Frontal cortex (tissue), 3 donors: ENCODE measurements at regions not wholly inside any gene's neighbourhood (a gene's known extent, or its start where the extent isn't known, plus 50 kb on each side); places are given as distances from the start of the nearest gene placed in this dataset.
"Not testable (repeated sequence)": the region's sequence is repeated elsewhere in the genome, so short reads cannot be mapped to it uniquely, and the experiment has no call there.

Experiments
- DNase-seq, 2 donors: peaks; one replicate each; pipeline ENCODE4 v3.0.0; 2012; ENCODE audit warnings: low spot score in 2 of 2
- FAIRE-seq: peaks from 2 replicates; lab custom pipeline; 2012; peaks lifted over from hg19 to GRCh38; lab: Jason Lieb, UNC
- donor health status: control.
- donor health status: control.
- donor health status: control.

DNA sequence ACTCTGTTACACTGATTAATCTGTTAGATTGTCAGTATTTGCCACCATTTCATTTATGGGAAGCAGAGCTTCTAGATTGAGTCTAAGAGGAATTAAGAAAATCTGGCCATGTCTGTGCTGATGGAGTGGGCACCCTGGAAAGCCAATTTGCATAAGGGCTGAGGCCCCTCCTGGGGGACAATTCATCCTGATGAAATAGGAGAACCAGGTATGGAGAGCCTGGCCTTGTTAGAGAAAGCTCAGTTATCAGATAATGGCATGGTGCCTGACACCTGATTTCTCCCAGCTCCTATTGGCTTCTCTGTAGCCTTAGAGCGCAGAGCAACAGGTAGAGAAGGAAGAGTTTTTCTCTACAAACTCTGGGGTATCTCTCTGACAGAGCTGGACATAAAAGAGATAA, 114.2 kb downstream of the EBLN2 start:
- FAIRE-seq, result no peak

DNA sequence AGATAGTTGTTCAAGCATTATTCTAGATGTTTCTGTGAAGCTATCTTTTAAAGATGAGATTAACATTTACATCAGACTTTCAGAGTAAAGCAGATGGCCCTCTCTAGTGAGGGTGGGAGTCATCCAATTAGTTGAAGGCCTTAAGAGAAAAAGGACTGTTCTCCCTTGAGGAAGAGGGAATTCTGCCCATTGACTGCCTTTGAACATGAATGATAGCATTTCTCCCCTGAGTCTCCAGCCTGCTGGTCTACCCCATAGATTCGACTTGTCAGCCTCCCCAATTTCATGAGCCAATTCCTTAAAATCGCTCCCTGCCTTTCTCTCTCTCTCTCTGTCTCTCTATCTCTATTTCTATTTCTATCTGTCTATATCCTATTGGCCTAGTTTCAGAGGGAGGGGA, 115.5 kb downstream of the EBLN2 start:
- no peak for DNase-seq
- no peak for FAIRE-seq

More for the DNA sequence above, 114.2 kb downstream of the EBLN2 start:
- DNase-seq, result no peak

DNA sequence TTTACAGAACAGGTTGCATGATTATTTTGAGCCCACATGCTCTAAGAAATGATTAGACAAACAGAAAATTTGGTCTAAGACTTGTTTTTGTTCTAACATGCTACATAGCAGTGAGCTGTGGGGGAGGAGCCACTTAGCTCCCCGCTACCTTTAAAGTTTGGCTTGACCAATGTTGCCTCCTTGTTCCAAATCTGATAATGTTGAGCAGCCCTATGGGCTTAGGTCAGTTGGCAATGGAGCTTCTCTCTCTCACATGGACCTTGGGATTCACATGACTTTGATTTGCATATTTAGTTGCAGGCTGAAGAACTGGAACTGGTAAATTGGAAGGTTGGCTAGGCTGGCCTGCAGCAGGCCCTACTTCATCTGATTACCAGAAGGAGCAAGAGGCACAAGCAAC, 116.4 kb downstream of the EBLN2 start:
- no peak for DNase-seq
- FAIRE-seq, result no peak

DNA sequence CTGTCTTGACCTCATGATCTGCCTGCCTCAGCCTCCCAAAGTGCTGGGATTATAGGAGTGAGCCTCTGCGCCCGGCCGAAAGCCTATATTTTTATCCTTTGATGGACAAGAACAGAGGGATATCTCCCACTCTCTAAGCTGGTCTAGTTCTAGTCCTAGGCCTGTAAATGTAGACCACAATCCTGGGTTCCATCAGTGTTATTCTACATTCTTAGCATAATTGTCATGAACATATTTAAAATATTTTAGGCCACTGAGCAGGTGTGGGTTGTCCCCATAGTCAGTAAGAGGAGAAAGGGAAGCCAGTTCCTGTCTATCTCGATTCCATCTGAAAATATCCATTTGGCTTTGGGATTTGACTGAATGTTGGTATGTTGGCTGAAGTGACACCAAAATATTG, 118.1 kb downstream of the EBLN2 start:
- no peak for FAIRE-seq

DNA sequence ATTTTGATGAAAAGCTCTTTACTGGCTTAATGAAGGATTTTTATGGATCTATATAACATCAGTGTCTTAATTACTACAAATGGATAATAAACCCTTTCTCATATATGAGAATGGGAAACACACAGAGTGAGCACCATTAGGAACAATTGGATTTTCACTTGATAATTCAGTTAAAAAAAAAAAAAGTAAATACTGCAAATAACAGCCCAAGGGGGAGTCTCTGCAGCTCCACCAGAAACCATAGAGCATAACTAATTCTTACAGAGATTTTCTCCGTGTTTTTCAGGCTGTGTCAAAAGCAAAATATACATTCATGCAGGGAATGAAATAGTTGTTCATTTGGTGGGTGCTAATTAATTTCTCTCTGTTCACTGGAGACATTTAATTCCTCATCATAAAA, 125.3 kb downstream of the EBLN2 start:
- no peak for DNase-seq
- FAIRE-seq, result no peak

More for the DNA sequence above, 118.1 kb downstream of the EBLN2 start:
- no peak for DNase-seq

DNA sequence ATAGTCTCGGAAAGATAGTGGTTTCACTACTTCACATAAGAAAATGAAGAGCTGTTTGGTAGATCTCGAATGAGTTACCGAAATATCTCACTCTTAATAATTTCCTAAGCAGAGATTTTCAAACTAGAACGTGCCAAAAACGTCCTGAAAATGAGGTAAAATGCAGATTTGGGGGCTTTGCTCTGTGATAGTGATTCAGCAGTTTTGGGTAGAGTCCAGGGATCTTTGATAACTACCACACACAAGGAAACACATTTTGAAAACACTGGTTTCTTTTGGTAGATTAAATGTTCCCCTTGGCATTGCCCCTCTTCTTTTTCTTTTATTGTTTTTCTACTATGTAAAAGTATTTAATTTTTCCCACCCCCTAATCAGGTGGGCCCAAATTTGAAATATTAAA, 125.9 kb downstream of the EBLN2 start:
- DNase-seq (no peak), FAIRE-seq (no peak)

DNA sequence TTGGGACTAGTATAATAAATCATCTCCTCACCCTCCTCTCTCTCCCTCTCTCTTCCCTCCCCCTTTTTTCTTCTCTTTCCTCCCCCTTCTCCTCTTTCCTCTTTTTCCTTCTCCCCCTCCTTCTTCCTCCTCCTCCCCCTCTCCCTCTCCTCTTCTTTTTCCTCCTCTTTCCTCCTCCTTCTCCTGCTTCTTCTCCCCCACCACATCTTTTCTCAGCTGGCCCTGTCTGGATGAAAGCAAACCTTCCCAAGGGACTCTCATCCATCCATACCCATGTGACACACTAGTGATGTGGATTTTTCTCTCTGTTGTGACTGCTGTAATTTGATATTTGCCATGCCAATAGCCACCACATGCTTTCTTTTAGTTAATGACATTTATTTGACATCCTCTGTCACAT, 127.2 kb downstream of the EBLN2 start:
- FAIRE-seq, result no peak
- DNase-seq, result no peak

DNA sequence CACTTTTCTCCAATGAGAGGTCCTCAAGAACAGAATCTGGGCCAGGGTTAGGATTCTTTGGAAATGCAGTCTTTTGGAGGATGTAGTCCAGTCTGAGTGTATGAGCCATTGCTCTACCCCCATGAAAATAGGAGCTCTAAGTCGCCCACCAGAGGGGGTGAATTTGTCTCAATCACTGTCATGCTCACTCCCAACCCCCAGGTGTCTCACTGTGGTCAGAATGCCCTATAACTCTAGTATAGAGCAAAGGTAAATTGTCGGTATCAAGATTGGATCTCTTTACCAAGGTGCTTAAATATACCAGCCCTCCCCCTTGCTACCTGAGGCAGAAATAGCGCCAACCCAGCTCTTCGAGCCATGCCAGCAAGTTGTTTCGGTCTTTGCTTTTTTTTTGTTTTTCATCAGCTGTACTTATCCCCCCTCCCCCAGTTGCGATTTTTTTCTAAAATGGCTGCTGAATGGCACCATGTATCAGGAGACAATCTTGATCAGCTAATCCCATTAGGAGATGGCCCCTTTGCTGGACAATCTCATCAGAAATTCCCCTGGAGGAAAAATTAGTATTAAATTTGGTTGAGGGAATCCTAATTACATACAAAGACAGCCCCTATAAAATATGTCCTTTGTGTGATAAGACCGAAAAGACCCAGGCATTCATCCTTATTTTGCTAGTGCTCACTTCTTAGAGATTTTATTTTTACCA, 130.7 kb downstream of the EBLN2 start:
- FAIRE-seq (no peak), DNase-seq (no peak)

DNA sequence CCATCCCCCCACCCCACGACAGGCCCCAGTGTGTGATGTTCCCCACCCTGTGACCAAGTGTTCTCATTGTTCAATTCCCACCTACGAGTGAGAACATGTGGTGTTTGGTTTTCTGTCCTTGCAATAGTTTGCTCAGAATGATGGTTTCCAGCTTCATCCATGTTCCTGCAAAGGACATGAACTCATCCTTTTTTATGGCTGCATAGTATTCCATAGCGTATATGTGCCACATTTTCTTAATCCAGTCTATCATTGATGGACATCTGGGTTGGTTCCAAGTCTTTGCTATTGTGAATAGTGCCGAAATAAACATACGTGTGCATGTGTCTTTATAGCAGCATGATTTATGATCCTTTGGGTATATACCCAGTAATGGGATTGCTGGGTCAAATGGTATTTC, 132.5 kb downstream of the EBLN2 start:
- FAIRE-seq, DNase-seq: not testable (repeated sequence)

DNA sequence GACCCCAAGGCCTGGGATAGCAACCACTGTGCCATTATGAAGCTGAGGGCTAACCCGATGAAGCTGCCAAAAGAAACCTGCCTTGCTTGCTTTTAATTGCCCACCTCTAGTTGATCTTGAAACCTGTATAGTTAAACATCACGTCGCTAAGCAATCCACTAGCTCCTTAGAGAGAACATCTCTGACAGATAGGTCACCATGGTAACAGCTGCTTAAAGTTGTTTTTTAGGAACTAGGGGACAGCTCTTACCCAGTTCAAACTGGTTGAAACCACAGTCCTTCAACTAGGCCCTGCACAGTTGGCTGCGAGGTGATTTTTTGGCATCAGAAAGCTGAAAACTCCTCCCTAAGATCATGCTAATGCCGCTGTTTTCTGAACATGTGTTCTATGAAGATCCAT, 135.7 kb downstream of the EBLN2 start:
- no peak for FAIRE-seq
- no peak for DNase-seq

DNA sequence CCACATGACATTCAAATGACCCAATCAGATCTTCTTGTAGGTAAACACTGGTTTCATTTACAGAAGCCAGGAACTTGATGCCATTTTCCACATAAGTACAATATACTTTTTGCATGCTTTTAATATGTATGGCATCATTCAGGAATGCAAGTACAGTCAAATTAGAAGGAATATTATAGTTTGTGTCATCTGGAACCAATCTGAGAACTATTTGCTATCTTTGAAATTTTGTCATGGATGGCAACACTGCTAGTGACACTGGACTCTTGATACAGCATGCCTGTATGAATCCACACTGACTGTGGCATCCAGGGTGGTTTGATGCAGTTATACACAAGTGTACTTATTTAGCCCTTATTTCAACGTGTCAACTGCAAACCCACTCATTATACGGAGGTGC, 141.6 kb downstream of the EBLN2 start:
- no peak for FAIRE-seq

DNA sequence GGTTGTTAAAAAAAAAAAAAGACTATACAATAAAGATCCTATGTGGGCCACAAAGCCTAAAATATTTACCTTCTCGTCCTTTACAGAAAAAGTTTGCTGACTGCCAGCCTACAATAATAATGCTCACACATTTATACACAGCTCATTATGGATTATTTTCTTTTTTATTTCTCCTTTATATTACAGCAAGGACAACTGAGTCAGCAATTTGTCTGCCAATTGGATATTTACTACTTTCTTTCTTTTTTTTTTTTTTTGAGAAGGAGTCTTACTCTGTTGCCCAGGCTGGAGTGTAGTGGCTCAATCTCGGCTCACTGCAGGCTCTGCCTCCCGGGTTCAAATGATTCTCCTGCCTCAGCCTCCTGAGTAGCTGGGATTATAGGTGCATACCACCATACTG, 142.2 kb downstream of the EBLN2 start:
- FAIRE-seq, result no peak
- no peak for DNase-seq

More for the DNA sequence above, 141.6 kb downstream of the EBLN2 start:
- DNase-seq, result no peak

DNA sequence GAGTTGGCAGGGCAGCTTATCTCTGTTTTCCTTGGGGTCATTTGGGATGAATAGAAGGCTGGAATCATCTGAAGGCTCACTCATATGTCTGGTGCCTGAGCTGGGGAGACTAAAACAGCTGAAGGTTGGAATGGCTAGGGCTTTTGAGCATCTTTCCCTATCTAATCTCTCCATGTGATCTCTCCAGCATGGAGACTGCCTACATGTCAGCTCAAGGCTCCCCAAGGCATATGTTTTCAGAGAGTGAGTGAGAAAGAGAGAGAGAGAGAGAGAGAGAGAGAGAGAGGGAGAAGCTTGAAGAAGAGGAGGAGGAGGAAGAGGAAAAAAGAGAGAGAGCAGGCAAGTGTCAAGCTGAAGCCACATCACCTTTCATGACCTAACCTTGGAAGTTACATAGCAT, 143.4 kb downstream of the EBLN2 start:
- no peak for DNase-seq
- no peak for FAIRE-seq

DNA sequence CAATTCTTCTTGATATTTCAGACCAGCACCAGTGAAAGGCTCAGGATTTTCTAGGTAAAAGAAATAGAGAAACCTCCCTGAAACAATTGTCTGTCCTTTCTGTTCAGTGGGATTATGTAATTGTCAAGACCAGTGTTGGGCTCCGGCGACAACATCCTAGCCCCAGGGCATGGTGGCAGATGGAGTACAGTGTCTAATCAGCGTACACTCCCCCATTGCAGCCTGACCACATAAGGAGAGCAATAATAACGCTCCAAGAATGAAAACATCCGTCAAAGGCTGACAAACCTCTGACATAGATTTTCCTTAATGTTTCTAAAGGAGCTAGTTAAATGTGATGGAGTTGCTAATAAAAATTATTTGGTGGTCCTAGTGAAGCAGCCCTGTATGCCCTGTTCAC, 144.6 kb downstream of the EBLN2 start:
- no peak for DNase-seq

DNA sequence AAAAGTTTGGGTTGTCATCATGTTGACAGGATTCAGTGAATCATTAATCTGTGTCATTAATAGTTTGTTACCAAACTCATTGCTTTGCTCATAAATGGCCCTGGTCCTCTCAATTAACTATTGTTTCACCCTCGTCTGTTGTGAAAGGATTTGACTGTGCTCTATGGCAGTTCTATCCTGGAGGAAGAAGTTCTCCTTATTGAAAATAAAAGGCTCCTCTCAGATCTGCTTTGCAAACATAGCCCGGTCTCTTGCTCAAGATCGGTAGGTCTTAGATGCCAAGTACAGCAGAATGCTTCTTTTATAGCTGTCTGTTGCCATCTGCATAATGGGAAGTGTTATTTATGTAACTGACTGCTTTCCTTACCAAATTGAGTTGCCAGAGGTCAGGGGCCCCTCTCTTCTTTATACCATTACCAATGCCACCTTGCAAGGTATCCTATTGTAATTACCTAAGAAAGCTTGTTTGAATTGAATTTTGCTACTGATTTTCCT, 146.5 kb downstream of the EBLN2 start:
- no peak for FAIRE-seq
- DNase-seq, result no peak

More for the DNA sequence above, 144.6 kb downstream of the EBLN2 start:
- FAIRE-seq, result no peak

DNA sequence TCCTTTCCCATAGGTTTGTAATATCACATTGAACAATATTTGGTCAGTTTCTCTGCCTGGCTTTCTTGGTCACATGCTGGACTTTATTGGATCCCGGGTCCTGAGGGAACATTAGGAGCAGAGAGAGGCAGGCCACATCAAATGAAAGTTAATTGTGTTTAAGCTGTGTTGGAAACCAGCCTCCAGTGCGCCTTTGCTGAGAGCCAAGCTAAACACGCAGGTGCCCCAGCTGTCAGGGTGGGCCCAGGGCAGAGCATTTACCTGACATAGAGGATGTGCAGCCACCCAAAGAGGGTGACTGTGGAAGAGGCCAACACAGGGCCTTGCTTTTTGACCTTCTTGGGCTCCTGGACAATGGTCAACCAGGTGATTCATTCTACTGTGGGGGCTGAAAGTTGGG, 149.3 kb downstream of the EBLN2 start:
- FAIRE-seq (no peak), DNase-seq (no peak)

DNA sequence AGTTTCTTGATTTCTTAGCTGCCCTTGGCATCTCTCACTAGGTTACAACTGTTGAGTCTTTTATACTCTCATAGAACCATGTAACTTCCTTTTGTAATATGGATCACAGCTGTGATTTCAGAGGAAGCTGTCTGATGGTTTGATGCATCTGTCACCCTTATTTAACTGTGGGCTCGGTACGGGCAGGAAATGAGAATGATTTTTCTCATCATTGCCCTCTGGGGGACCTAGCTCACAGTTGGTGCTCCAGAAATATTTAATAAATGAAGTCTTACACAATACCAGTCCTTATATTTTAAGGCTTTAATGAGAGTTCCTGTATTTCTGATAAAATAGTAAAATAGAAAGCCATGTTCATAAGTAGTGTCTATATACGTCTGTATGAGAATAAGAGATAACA, 151.2 kb downstream of the EBLN2 start:
- DNase-seq (no peak), FAIRE-seq (no peak)

DNA sequence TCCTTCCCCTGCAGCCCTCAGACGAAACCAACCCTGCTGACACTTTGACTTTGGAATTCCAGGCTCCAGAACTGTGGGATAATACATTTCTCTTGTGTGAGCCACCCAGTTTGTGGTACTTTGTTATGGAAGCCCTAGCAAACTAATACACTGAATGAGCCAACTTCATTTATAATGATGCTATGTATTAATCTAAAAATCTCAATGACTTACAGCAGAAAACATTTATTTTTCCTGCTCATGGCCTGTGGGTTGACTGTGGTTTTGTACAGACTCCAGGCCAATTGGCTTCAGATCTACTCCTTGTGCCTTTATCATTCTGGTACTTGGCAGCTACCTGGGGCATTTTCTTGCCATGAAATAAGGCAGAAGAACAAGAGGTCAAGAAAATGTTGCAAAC, 152.4 kb downstream of the EBLN2 start:
- FAIRE-seq (no peak), DNase-seq (no peak)

DNA sequence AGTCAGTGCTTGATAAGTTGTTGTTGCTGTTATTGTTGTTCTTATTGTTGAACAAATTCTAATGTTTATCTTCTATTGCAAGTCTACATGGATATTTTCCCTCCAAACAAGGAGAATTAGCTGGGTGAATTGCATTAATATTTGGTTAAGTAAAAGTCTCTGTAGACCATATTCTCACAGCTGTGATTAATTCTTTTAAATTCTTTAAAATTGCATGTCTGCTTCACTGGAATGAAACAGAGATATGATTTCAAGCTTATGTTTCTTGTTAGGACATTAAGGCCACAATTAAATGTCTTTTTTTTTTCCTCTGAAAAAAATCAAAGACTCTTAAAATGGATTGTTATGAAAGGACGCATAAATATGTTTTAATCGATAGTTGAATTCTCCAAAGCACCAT, 153.4 kb downstream of the EBLN2 start:
- FAIRE-seq (no peak), DNase-seq (no peak)

DNA sequence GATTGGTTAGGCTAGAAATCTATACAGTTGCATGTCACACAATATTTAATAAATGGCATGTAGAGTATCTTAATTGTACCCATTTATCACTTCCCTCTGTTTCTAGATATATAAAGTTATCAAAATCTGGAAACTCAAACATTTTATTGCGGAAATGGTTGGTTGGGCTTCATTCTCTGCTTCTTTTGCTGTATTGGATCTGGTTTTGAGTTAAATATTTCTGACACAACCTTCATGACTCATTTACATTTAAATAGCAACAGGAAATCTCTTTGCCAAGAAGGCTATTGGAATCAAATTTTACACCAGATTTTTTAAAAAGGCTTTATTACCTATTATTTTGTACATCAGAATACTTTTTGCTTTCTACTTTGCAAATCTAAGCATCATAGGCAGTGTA, 153.8 kb downstream of the EBLN2 start:
- DNase-seq (no peak), FAIRE-seq (no peak)

DNA sequence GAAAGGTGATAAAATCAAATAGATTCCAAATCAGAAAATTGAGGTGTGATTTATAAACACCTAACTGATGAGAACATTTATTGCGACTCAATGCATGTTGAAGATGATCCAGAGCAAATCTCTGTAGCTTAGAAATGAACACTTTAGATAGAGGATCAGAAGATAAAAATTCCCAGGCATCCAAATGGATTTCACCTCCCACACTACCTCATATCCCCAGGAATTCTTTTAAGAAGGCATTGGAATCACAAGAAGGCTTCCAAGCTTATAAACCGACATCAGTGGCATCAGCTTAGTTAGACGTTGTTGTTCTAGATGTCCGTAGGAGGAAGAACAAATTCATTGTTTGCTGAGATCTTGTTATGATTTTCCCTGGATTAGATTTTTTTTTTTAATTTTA, 154.4 kb downstream of the EBLN2 start:
- DNase-seq, result no peak
- FAIRE-seq, result no peak

DNA sequence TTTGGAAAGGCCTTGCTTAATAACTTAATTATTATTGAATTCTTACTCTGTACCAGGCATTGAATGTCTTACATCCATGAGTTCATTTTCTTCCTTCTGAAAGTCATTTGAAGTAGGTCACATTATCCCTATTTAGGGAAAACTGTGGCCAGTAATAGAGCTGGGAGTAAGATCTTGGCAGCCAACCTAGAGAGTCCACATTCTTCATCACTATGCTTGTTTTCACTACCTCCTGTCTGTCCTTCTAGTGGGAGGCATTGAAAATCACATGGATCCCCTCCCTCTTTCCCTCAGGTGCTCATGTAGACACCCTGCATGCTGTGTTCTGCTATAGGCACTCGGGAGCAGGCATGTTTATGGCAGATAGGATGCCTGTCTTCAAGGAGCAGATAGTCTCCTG, 154.9 kb downstream of the EBLN2 start:
- DNase-seq (no peak), FAIRE-seq (no peak)
